ENCODE measurements at regions not wholly inside any gene's neighbourhood (a gene's known extent, or its start where the extent isn't known, plus 50 kb on each side); places are given as distances from the start of the nearest gene placed in this dataset.

- H3K36me3 ChIP-seq (ENCODE audit: control insufficient read depth, insufficient read depth, low read length): no peaks in the 10 kb centered on the region
- ChIA-PET CTCF (no interaction called here), POLR2A (ENCODE audit: unreplicated experiment) (no interaction called here)
- no peak for DNase-seq
- H2BK5ac ChIP-seq (ENCODE audit: low read depth, low read length, poor library complexity, severe bottlenecking): no peak overlapping the region
- H2BK15ac ChIP-seq (ENCODE audit: low read depth, low read length): no peak overlapping the region
- BruUV-seq (replicated peaks): no TSS peak
- H2BK120ac ChIP-seq (ENCODE audit: low read depth, low read length): no peak overlapping the region
- TF ChIP-seq CTCF (conservative IDR thresholded peaks at IDR 0.05; ENCODE audit: low read depth, low read length) (no peak), RFX5 (IDR thresholded peaks at IDR 0.05; ENCODE audit: low read depth, low read length) (no peak), NFE2L2 (IDR thresholded peaks at IDR 0.05; ENCODE audit: low read depth, low read length) (no peak), MAZ (IDR thresholded peaks at IDR 0.05; ENCODE audit: borderline replicate concordance, low read depth, low read length) (no peak)
- no peaks in the 10 kb centered on the region for H3K4me1 ChIP-seq (ENCODE audit: control insufficient read depth, insufficient read depth, low read length)
- H3K4me2 ChIP-seq (ENCODE audit: low read depth, low read length): no peak overlapping the region
- no peak overlapping the region for H2AK9ac ChIP-seq (replicated peaks; ENCODE audit: low read depth, low read length, poor library complexity)
- no peak overlapping the region for H4K5ac ChIP-seq (ENCODE audit: low read depth, low read length)
- no peaks in the 10 kb centered on the region for H3K27me3 ChIP-seq (ENCODE audit: control insufficient read depth, insufficient read depth, low read length)
- no peak overlapping the region for H3K27ac ChIP-seq (ENCODE audit: insufficient read depth, low read length)
- no peak overlapping the region for H2AK5ac ChIP-seq (ENCODE audit: low read depth, low read length)
- no peaks in the 10 kb centered on the region for H3K9me3 ChIP-seq (ENCODE audit: control insufficient read depth, insufficient read depth, low read length)
- no peaks in the 10 kb centered on the region for H4K20me1 ChIP-seq (ENCODE audit: insufficient read depth, low read length)
- no peak for ATAC-seq (ENCODE audit: low read depth)
- no CpG with 5 or more reads among the region's 6 CpGs for WGBS, 2 experiments (ENCODE audit: extremely low coverage in 2 of 2, insufficient read length in 1 of 2)
- no peak overlapping the region for H4K8ac ChIP-seq (ENCODE audit: low read depth in 2 of 2, low read length in 2 of 2)
- no peak overlapping the region for H3K23ac ChIP-seq (ENCODE audit: low read depth, low read length)
- H3K79me1 ChIP-seq (ENCODE audit: low read depth in 1 of 2, low read length in 2 of 2): no peaks in the 10 kb centered on the region
- intact Hi-C loops (cut with micrococcal nuclease) (no loop called here), in situ Hi-C loops (cut with MboI; ENCODE audit: low sequenced_read_pairs) (no loop called here), dilution Hi-C loops (cut with HindIII; ENCODE audit: low sequenced_read_pairs, unreplicated experiment) (no loop called here)
- H3K4me3 ChIP-seq (ENCODE audit: insufficient read depth, low read depth, low read length): no peak overlapping the region
- H3K9me1 ChIP-seq (ENCODE audit: insufficient read depth, low read length): no peaks in the 10 kb centered on the region
- no peak overlapping the region for H3K56ac ChIP-seq (ENCODE audit: extremely low read depth, insufficient read depth, low read length)
- H3K14ac ChIP-seq (replicated peaks; ENCODE audit: low read depth, low read length): no peak overlapping the region
- H4K91ac ChIP-seq (ENCODE audit: insufficient read depth, low read depth, low read length): no peak overlapping the region
- no peak overlapping the region for H2AFZ ChIP-seq (replicated peaks; ENCODE audit: low read length, poor library complexity)
- H3K18ac ChIP-seq (ENCODE audit: low read depth, low read length): no peak overlapping the region
- H2BK20ac ChIP-seq (ENCODE audit: low read depth, low read length): no peak overlapping the region
- no peak overlapping the region for H3K4ac ChIP-seq (ENCODE audit: low read depth, low read length)
- no peak overlapping the region for H3K9ac ChIP-seq (ENCODE audit: low read depth, low read length)
These were observed 625.0 kb upstream of the MAN1A1 start for GRCh38 chr6:119974430-119975159.

Measured in IMR-90 (cell line).